GM19351 (cell line): ENCODE measurements at regions not wholly inside any gene's neighbourhood (a gene's known extent, or its start where the extent isn't known, plus 50 kb on each side); places are given as distances from the start of the nearest gene placed in this dataset.
"Not testable (repeated sequence)": the region's sequence is repeated elsewhere in the genome, so short reads cannot be mapped to it uniquely, and the experiment has no call there.

Experiments
- ATAC-seq: cut with Tn5 transposase; IDR thresholded peaks from one replicate; pipeline ENCODE4 v1.9.1; 2021; ENCODE audit warnings: mild to moderate bottlenecking, moderate library complexity; ENCODE audit not compliant: unreplicated experiment

- no peak for ATAC-seq
Observed at GRCh38 chr1:229002451-229002960, 267.2 kb downstream of the RHOU start.

- ATAC-seq = no peak
Observed at GRCh38 chr1:229003233-229004031, 267.5 kb upstream of the RAB4A start.

- ATAC-seq = no peak
Observed at GRCh38 chr1:229004066-229004833, 266.7 kb upstream of the RAB4A start.

- ATAC-seq = no peak
Observed at GRCh38 chr1:229005097-229005496, 265.8 kb upstream of the RAB4A start.

GRCh38 chr1:229005556-229005955 lies 265.4 kb upstream of the RAB4A start:
- ATAC-seq = no peak

GRCh38 chr1:229006121-229006870 lies 264.6 kb upstream of the RAB4A start:
- no peak for ATAC-seq

GRCh38 chr1:229007167-229007566 lies 263.7 kb upstream of the RAB4A start:
- ATAC-seq = no peak

- no peak for ATAC-seq
Observed at GRCh38 chr1:229007701-229008100, 263.2 kb upstream of the RAB4A start.

GRCh38 chr1:229008347-229008746 lies 262.6 kb upstream of the RAB4A start:
- ATAC-seq = not testable (repeated sequence)

- no peak for ATAC-seq
Observed at GRCh38 chr1:229011022-229011421, 259.9 kb upstream of the RAB4A start.

- no peak for ATAC-seq
Observed at GRCh38 chr1:229012823-229013222, 258.1 kb upstream of the RAB4A start.

GRCh38 chr1:229013981-229014380 lies 256.9 kb upstream of the RAB4A start:
- ATAC-seq = no peak

- ATAC-seq = no peak
Observed at GRCh38 chr1:229015806-229016205, 255.1 kb upstream of the RAB4A start.

- ATAC-seq = no peak
Observed at GRCh38 chr1:229017091-229017490, 253.8 kb upstream of the RAB4A start.

GRCh38 chr1:229018674-229019295 lies 252.1 kb upstream of the RAB4A start:
- ATAC-seq = no peak

- no peak for ATAC-seq
Observed at GRCh38 chr1:229019663-229020271, 251.1 kb upstream of the RAB4A start.

- ATAC-seq = not testable (repeated sequence)
Observed at GRCh38 chr1:229021034-229021433, 249.9 kb upstream of the RAB4A start.

GRCh38 chr1:229022595-229023333 lies 248.1 kb upstream of the RAB4A start:
- ATAC-seq = no peak

- no peak for ATAC-seq
Observed at GRCh38 chr1:229023651-229024300, 247.1 kb upstream of the RAB4A start.
